CD4-positive, alpha-beta T cell treated with Interleukin-17A for 1 hour (primary cell): ENCODE measurements at regions not wholly inside any gene's neighbourhood (a gene's known extent, or its start where the extent isn't known, plus 50 kb on each side); places are given as distances from the start of the nearest gene placed in this dataset.
A peak's percentile ranks its signal among the peaks of the same experiment; 100 is the strongest.

ENCODE experiments used
- DNase-seq: peaks from one replicate; pipeline ENCODE4 v3.0.0-alpha.2; 2020

DNA sequence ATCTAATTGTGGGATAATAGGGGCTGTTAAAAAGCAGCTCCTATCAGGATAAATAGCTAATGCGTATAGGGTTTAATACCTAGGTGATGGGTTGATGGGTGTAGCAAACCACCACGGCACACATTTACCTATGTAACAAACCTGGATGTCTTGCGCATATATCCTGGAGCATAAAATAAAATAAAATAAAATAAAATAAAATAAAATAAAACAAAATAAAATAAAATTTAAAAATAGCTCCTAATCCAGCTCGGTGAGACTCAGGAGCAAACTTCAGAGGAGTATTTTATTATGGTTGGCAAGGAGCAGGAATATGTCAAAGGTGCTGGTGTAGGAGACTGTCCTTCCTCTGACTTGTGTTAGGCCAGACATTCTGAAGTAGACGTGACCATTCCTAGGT is 721.0 kb downstream of the BCL11B start:
- no peak for DNase-seq

DNA sequence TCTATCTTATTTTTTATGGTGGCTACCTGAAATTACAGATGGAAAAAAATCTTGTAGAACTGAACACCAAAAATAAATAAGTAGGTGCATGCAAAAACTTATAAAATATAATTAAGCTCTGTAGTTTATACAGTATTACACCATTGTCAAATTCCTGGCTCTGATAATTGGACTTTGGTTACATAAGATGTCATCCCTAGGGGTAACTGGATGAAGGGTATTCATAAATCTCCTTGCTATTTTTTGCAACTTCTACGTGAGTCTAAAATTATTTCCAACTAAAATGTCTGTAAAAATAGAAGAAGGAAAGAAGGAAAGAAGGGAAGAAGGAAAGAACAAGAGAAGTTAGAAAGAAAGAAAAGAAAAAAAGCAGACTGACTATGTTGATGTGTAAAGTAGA is 716.6 kb downstream of the BCL11B start:
- DNase-seq: no peak

DNA sequence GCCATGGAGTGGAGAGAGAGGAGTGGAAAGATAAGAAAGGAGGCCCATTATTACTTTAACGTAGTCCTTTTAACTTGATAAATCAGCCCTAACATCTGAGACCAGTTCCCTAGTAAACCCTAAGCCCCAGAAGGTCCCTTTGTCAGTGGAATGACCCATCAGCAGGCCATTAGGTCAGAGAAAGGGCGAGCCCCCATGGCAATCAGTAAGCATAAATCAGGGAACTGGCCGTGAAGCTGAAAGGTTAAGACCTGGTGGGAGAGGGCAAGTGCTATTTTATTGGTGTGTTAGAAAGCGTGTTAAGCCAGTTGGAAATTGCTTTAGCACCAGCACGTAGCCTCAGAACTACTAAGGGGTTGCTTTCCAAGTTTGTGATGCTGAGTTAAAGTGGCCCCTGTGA is 708.0 kb downstream of the BCL11B start:
- no peak for DNase-seq

DNA sequence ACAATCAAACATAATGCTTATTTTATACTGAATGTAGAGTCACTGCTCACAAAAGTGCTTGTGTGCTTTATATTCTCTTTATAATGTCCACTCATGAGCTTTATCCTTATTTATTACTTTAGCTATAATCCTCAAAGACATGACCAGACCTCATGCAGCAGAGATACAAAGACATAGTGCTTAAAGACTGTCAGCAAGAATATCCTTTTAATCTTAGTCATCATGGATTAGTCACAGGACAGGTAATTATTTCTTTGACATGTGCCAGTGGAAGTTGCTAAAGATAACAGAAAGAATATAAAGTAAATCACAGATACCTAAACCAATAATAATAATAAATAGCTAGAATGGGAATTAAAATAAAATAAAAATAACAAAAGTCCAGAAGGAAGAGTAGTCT is 707.5 kb downstream of the BCL11B start:
- no peak for DNase-seq

GRCh38 chr14:98571104-98571503 is 700.9 kb downstream of the BCL11B start:
- DNase-seq: no peak

GRCh38 chr14:98573082-98573481 is 698.9 kb downstream of the BCL11B start:
- no peak for DNase-seq

DNA sequence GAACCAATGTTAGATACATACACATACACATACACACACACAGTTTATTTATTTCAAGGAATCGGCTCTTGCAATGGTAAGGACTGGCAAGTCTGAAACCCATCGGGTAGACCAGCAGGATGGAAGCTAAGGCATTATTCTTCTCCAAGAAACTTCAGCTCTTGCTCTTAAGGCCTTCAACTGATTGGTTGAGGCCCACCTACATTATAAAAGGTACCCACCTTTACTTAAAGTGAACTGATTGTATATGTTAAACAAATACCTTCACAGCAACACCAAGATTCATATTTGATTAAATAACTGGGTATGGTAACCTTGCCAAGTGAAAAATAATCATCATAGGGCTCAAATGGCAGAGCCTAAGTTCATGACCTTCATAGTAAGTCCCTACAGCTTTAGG is 695.5 kb downstream of the BCL11B start:
- DNase-seq: no peak

DNA sequence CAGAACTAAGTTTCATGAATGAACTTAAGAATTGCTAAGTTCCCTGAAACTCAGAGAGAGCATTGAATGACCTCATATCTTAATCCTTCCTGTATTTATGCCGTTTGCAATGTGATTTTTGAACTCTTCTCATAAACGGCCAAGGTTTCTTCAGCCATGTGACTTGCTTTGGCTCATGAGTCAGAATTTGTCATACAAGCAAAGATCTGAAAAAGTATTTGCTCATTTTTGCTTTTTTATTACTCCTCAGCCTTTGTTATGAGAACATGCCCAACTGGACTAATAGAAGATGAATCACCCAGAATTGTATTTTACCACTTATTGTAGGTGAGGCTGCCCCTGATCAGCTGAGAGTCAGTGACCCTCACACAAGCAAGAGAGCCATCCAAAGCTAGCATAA is 693.8 kb downstream of the BCL11B start:
- DNase-seq: no peak

DNA sequence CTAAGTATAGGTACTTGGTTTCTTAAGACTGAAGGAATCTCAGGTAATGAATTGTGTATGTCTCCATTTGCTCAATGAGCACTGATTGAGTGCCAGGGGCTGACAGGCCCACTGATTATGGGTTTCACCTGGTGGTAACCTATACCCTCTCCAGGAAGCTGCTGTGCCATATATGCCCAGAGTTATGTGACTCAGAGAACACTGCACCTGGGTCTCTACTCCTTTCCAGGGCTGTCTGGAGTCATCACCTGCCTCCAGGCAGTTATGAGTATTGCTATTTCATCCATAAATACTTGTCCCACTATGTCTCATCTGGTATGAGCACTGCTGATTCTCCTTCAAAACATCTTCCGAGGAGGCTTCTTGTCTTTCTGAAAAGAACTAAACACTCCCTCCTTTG is 692.9 kb downstream of the BCL11B start:
- no peak for DNase-seq

DNA sequence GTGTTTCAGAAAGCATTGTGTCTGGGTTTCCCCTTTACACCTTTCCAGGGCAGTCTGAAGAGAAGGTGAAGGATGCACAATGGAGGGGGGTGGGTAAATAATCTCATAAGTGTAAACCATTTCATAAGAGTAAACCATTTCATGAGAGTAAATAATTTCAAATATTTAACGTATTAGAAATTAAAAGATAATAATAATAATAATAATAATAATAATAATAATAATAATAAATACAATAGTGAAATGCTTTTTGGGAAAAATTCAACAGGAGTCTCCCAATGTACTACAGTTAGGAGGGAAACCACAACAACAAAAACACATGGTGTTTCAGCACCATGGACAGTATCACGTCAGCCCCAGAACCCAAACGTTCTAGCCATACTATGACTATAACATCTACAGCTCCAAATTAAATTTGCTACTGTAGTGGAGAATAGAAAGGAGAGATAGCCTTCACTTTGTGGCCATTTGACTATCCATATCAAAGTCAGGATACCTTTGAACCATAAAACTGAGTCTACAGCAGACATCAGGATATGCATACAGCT is 691.8 kb downstream of the BCL11B start:
- peak; percentile 25 for DNase-seq

GRCh38 chr14:98582276-98582675 is 689.7 kb downstream of the BCL11B start:
- DNase-seq: no peak

- no peak for DNase-seq
Observed at GRCh38 chr14:98591161-98591560, 680.8 kb downstream of the BCL11B start.

DNA sequence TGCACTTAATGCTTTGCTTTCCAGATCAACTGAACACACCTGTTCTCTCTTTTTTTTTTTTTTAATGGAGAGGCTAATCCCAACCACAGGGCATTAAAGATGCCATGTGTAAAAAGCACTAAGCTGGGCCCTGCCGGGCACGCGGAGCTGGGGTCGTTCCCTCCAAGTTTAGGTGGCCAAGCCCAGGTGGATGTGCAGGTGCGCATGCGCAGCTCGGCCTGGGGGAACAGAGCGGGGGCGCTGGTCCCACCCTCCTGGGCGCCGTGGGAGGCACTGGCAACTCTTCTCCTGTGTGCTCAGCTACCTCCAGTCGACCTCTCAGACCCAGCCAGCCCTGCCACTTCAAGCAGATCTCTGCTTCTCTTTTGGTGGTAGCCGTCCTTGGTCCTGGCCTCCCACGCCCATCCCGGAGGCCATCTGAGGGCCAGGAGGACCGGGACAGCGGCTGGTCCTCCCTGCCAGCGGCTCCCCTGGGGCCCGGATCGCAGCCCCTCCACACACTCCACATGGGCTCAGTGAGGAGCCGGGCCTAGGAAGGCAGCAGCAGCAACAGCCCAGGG is 679.3 kb downstream of the BCL11B start:
- no peak for DNase-seq

- no peak for DNase-seq
Observed at GRCh38 chr14:98593361-98593761, 678.6 kb downstream of the BCL11B start.

DNA sequence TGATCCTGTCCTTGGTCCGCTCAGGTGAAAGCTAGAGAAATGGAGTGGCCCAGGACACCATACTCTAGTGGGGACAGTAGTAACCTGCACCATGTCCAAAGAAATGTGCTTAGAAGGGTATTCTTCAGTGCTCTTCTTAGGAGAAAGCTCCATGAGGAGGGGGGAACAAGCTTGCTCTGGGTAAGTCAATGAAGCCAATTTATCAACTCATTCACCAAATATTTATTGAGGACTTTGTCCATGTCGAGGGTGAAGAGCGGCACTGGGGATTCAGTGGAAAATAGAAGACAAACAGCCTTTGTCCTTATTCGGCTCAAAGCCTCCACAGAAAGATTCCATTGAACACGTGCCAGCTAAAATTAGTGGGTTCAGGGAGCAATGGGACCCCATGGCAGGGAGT is 677.8 kb downstream of the BCL11B start:
- no peak for DNase-seq

DNA sequence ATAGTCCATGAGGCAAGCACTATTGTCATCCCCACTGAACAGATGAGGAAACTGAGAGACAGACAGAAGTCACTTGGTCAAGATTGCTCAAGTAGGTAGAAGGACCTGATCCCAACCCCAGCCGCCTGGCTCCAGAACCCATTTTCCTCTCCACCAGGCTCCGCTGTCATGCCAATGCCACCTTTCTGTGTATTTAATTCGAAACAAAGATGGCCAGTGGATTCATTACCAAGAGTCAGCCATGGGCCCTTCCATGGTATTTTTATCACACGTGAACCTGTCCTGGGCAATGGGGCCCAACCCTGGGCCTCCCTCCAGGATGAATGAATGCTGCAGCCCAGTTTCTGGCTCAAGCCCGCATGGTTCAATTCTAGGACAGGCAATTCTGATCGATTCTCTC is 673.4 kb downstream of the BCL11B start:
- no peak for DNase-seq

DNA sequence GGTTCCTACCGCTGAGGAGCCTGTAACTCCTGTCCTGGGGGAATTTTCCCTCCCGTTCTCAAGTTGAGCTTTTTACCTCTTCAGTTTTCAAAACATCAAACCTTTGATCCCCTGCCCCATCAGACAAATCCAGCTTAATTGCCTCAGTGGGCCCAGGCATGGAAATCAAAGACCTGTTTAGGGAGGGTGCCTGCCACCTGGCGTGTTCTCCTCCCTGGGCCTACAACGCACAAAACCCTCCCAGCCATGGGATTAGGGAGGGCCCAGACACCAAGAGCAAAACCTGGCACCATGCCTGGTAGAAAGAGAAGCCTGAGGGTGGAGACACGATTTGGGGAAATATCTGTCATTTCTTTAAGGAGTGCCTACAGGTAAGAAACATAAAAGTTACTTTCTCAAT is 672.9 kb downstream of the BCL11B start:
- DNase-seq: no peak

DNA sequence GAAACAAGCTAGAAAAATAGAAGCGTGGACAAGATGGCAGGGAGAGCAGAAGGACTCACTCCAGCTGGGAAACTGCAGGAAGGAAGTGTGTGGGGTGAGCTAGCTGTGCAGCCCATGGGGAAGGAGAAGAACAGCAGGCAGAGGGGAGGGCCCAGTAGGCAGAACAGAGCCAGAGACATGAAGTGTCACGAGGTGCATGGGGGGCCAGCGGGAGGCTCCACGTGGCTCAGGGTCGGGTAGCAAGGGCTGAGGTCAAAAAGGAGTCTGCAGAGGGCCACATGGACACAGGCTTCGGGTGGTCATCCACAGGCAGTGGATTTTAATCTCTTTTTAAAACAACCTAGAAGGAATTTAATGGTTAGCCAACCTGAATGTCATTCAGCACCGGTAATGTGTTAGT is 669.0 kb downstream of the BCL11B start:
- no peak for DNase-seq

DNA sequence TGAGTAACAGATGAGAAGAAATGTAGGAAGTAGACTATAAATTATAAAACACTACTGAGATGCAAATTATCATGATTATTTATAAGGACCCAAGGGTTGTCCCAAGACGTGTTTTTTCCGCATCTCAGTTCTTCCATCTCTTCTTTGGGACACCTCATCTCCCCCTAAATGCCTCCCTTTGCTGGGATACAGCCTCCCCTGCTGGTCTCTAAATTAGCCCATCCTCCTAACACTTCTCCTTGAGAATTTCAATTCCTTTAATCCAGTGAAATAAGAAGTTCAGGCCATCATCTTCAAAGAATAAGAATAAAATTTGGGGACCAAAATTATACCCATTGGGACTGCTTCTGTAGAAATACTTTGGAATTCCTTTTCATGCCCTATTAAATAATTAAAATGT is 667.0 kb downstream of the BCL11B start:
- no peak for DNase-seq

- DNase-seq: no peak
Observed at GRCh38 chr14:98606041-98606640, 665.9 kb downstream of the BCL11B start.

- no peak for DNase-seq
Observed at GRCh38 chr14:98606816-98607215, 665.2 kb downstream of the BCL11B start.

GRCh38 chr14:98607341-98607910 is 664.6 kb downstream of the BCL11B start:
- no peak for DNase-seq

- DNase-seq: no peak
Observed at GRCh38 chr14:98608071-98609060, 663.6 kb downstream of the BCL11B start.
